Keratinocyte (primary cell): ENCODE measurements at regions not wholly inside any gene's neighbourhood (a gene's known extent, or its start where the extent isn't known, plus 50 kb on each side); places are given as distances from the start of the nearest gene placed in this dataset.

Source experiments
- EZH2 ChIP-seq: IDR thresholded peaks from one replicate; pipeline ENCODE4 v1.6.1; 2012; ENCODE audit warnings: inconsistent platforms, mild to moderate bottlenecking, low read length, moderate library complexity
- TF ChIP-seq, protein P1 (sequence below), 3 experiments: IDR thresholded peaks in 1 of 3; conservative IDR thresholded peaks in 1 of 3; optimal IDR thresholded peaks in 1 of 3; 2 replicates in 2 of 3; 3 replicates in 1 of 3; pipeline versions ENCODE3 to v1.5.1; 2011; ENCODE audit warnings: low read length in 3 of 3, mild to moderate bottlenecking in 3 of 3, moderate library complexity in 2 of 3, control low read depth in 1 of 3, inconsistent platforms in 1 of 3; ENCODE audit not compliant: insufficient read depth in 2 of 3; ENCODE audit errors: extremely low read depth in 1 of 3

DNA sequence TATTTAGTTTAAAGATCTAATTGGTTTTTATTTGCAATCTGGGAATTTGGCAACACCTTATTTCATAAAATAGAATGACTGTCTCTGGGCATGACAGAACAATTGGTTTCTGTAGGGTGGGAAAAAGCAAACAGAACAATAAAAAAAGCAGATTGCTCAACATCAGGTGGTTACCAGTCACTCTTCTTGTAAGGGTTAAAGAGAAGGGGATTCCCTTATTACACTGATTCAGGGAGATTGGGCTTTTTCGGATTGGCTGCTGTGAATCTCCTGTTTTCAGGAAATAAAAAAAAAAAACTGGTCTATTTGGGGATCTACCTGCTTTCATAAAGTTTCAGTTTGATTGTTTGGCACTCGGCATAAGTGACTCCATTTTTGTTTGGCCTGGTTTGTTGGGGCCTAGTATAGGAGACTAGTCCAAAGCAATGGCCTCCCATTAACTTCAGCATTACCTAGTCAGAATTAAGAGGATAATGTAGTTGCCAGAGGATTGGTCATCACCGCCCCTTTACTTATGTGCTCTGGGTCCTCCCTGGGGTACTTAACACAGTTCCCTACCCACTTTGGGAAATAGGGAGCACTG is 380.5 kb downstream of the IDS start:
- TF ChIP-seq, protein P1, sequence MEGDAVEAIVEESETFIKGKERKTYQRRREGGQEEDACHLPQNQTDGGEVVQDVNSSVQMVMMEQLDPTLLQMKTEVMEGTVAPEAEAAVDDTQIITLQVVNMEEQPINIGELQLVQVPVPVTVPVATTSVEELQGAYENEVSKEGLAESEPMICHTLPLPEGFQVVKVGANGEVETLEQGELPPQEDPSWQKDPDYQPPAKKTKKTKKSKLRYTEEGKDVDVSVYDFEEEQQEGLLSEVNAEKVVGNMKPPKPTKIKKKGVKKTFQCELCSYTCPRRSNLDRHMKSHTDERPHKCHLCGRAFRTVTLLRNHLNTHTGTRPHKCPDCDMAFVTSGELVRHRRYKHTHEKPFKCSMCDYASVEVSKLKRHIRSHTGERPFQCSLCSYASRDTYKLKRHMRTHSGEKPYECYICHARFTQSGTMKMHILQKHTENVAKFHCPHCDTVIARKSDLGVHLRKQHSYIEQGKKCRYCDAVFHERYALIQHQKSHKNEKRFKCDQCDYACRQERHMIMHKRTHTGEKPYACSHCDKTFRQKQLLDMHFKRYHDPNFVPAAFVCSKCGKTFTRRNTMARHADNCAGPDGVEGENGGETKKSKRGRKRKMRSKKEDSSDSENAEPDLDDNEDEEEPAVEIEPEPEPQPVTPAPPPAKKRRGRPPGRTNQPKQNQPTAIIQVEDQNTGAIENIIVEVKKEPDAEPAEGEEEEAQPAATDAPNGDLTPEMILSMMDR (optimal IDR thresholded peaks at IDR 0.05 in 1 of 3, IDR thresholded peaks at IDR 0.05 in 1 of 3, conservative IDR thresholded peaks at IDR 0.05 in 1 of 3; ENCODE audit: extremely low read depth in 1 of 3, insufficient read depth in 2 of 3, low read length in 3 of 3), result no peak
- no peak for TF ChIP-seq EZH2
